ENCODE measurements at regions not wholly inside any gene's neighbourhood (a gene's known extent, or its start where the extent isn't known, plus 50 kb on each side); places are given as distances from the start of the nearest gene placed in this dataset.
"Not testable (repeated sequence)": the region's sequence is repeated elsewhere in the genome, so short reads cannot be mapped to it uniquely, and the experiment has no call there.

GRCh38 chr13:74298923-74299322, 164.7 kb upstream of the KLF12 start:
- no peak for DNase-seq (ENCODE audit: low read depth in 3 of 3)

- DNase-seq (ENCODE audit: low read depth in 3 of 3) = no peak
These were observed 155.9 kb upstream of the KLF12 start for GRCh38 chr13:74289861-74290773.

GRCh38 chr13:74289107-74289506, 154.9 kb upstream of the KLF12 start:
- no peak for DNase-seq (ENCODE audit: low read depth in 3 of 3)

GRCh38 chr13:74288361-74288911, 154.2 kb upstream of the KLF12 start:
- DNase-seq (ENCODE audit: low read depth in 3 of 3) = no peak

GRCh38 chr13:74287724-74288169, 153.5 kb upstream of the KLF12 start:
- peak; percentile 29 to 72 (median 64) for DNase-seq (ENCODE audit: low read depth in 3 of 3)

- DNase-seq (ENCODE audit: low read depth in 3 of 3) = no peak
These were observed 146.7 kb upstream of the KLF12 start for GRCh38 chr13:74280795-74281490.

- DNase-seq (ENCODE audit: low read depth in 3 of 3) = no peak
These were observed 146.0 kb upstream of the KLF12 start for GRCh38 chr13:74280093-74280794.

GRCh38 chr13:74278901-74279300, 144.7 kb upstream of the KLF12 start:
- no peak for DNase-seq (ENCODE audit: low read depth in 3 of 3)

- DNase-seq (ENCODE audit: low read depth in 3 of 3) = no peak
These were observed 140.7 kb upstream of the KLF12 start for GRCh38 chr13:74274916-74275315.

GRCh38 chr13:74273581-74273980, 139.4 kb upstream of the KLF12 start:
- no peak for DNase-seq (ENCODE audit: low read depth in 3 of 3)

- no peak for DNase-seq (ENCODE audit: low read depth in 3 of 3)
These were observed 138.6 kb upstream of the KLF12 start for GRCh38 chr13:74272826-74273225.

- DNase-seq (ENCODE audit: low read depth in 3 of 3) = no peak
These were observed 135.8 kb upstream of the KLF12 start for GRCh38 chr13:74270018-74270417.

GRCh38 chr13:74266861-74267260, 132.7 kb upstream of the KLF12 start:
- DNase-seq (ENCODE audit: low read depth in 3 of 3) = no peak

GRCh38 chr13:74266309-74266708, 132.1 kb upstream of the KLF12 start:
- no peak for DNase-seq (ENCODE audit: low read depth in 3 of 3)

GRCh38 chr13:74264333-74264732, 130.1 kb upstream of the KLF12 start:
- no peak for DNase-seq (ENCODE audit: low read depth in 3 of 3)

- not testable (repeated sequence) for DNase-seq (ENCODE audit: low read depth in 3 of 3)
These were observed 126.2 kb upstream of the KLF12 start for GRCh38 chr13:74260420-74260819.

- no peak for DNase-seq (ENCODE audit: low read depth in 3 of 3)
These were observed 125.4 kb upstream of the KLF12 start for GRCh38 chr13:74259641-74260040.

GRCh38 chr13:74258961-74259360, 124.8 kb upstream of the KLF12 start:
- DNase-seq (ENCODE audit: low read depth in 3 of 3) = no peak

- DNase-seq (ENCODE audit: low read depth in 3 of 3) = no peak
These were observed 122.8 kb upstream of the KLF12 start for GRCh38 chr13:74256969-74257368.

- no peak for DNase-seq (ENCODE audit: low read depth in 3 of 3)
These were observed 119.0 kb upstream of the KLF12 start for GRCh38 chr13:74253161-74253560.

GRCh38 chr13:74251778-74252519, 117.7 kb upstream of the KLF12 start:
- DNase-seq (ENCODE audit: low read depth in 3 of 3) = no peak

Data from stimulated activated CD4-positive, alpha-beta T cell treated with anti-CD3 and anti-CD28 coated beads, TNF-alpha, amount 100 ng/mL, for 4 hours (primary cell).